Breast epithelium (tissue), 4 donors: ENCODE measurements at regions not wholly inside any gene's neighbourhood (a gene's known extent, or its start where the extent isn't known, plus 50 kb on each side); places are given as distances from the start of the nearest gene placed in this dataset.

Experiments
- DNase-seq, 2 donors: peaks; one replicate each; pipeline ENCODE4 v3.0.0-alpha.2; 2019; ENCODE audit warnings: low spot score in 2 of 2
- H3K27ac ChIP-seq, 2 donors: fragments of 200-600 bp; sonication (generic) in 1 of 2; one replicate each; pipeline ENCODE4 v1.5.1; 2016 to 2019; ENCODE audit warnings: mild to moderate bottlenecking in 1 of 2
- H3K27me3 ChIP-seq, 2 donors: fragments of 200-600 bp; sonication (generic) in 1 of 2; one replicate each; pipeline versions ENCODE4 v1.5.1 to v1.6.0; 2017 to 2019; ENCODE audit warnings: control low read depth in 1 of 2, mild to moderate bottlenecking in 1 of 2
- H3K36me3 ChIP-seq: fragments of 200-600 bp; one replicate; pipeline ENCODE4 v1.5.1; 2019
- H3K4me1 ChIP-seq, 2 donors: fragments of 200-600 bp; sonication (generic); one replicate each; pipeline ENCODE4 v1.5.1; 2016 to 2019; ENCODE audit warnings: control low read depth in 1 of 2
- H3K4me3 ChIP-seq, 3 donors: fragments of 200-600 bp; sonication (generic); 1 replicate in 2 of 3; 2 replicates in 1 of 3; pipeline ENCODE4 v1.5.1; 2016 to 2019; ENCODE audit warnings: mild to moderate bottlenecking in 3 of 3, moderate library complexity in 2 of 3
- H3K9me3 ChIP-seq, 2 donors: fragments of 200-600 bp; sonication (generic) in 1 of 2; one replicate each; pipeline ENCODE4 v1.5.1; 2016 to 2019; ENCODE audit warnings: control low read depth in 1 of 2
- CTCF ChIP-seq, 3 donors: fragments of 450-650 bp; IDR thresholded peaks; one replicate each; pipeline ENCODE4 v1.5.1; 2016 to 2017; ENCODE audit warnings: antibody characterized with exemption in 3 of 3, mild to moderate bottlenecking in 3 of 3, moderate library complexity in 3 of 3
- POLR2A ChIP-seq: fragments of 450-650 bp; IDR thresholded peaks from one replicate; pipeline ENCODE4 v1.6.1; 2016; ENCODE audit warnings: antibody characterized with exemption, mild to moderate bottlenecking, moderate library complexity
- POLR2AphosphoS5 ChIP-seq, 3 donors: sonication (generic); formaldehyde crosslinking; IDR thresholded peaks; one replicate each; pipeline ENCODE4 v1.6.1; 2017; ENCODE audit warnings: antibody characterized with exemption in 3 of 3
- intact Hi-C: fragments of 100-400 bp; cut with DNase I; formaldehyde crosslinking; loops from one replicate; pipeline ENCODE4 v1.15.1; 2023; ENCODE audit warnings: low total_unique reads

- Histone ChIP-seq H3K27ac (no peak overlapping the region), H3K27me3 (peaks cover 0 to 14% of the 10 kb centered on the region in 2 donors), H3K4me1 (no peaks in the 10 kb centered on the region), H3K9me3 (no peaks in the 10 kb centered on the region), H3K4me3 (no peak overlapping the region), H3K36me3 (no peaks in the 10 kb centered on the region)
- intact Hi-C loops: no loop called here
- no peak for DNase-seq
- TF ChIP-seq POLR2A (no peak), CTCF (IDR thresholded peaks at IDR 0.05) (no peak), POLR2AphosphoS5 (IDR thresholded peaks at IDR 0.05) (no peak)
Observed at GRCh38 chrX:67939270-67939669, 395.4 kb downstream of the AR start.

- no peak for TF ChIP-seq POLR2A
- no peak for TF ChIP-seq POLR2AphosphoS5 (IDR thresholded peaks at IDR 0.05)
- no peak for TF ChIP-seq CTCF (IDR thresholded peaks at IDR 0.05)
- no peak for DNase-seq
- H3K4me1 ChIP-seq: no peaks in the 10 kb centered on the region
- H3K4me3 ChIP-seq: no peak overlapping the region
- H3K27ac ChIP-seq: no peak overlapping the region
- H3K27me3 ChIP-seq: no peaks in the 10 kb centered on the region
- peaks cover 3 to 4% of the 10 kb centered on the region in 2 donors for H3K9me3 ChIP-seq
- H3K36me3 ChIP-seq: no peaks in the 10 kb centered on the region
- intact Hi-C loops: no loop called here
Observed at GRCh38 chrX:67949270-67949669, 405.4 kb downstream of the AR start.

GRCh38 chrX:67953658-67954057, 409.8 kb downstream of the AR start:
- H3K27ac ChIP-seq: no peak overlapping the region
- intact Hi-C loops: no loop called here
- no peaks in the 10 kb centered on the region for H3K36me3 ChIP-seq
- H3K9me3 ChIP-seq: no peaks in the 10 kb centered on the region
- peaks cover 0 to 10% of the 10 kb centered on the region in 2 donors for H3K27me3 ChIP-seq
- DNase-seq: no peak
- H3K4me1 ChIP-seq: no peaks in the 10 kb centered on the region
- TF ChIP-seq POLR2AphosphoS5 (IDR thresholded peaks at IDR 0.05): no peak
- TF ChIP-seq CTCF (IDR thresholded peaks at IDR 0.05): no peak
- H3K4me3 ChIP-seq: no peak overlapping the region

- intact Hi-C loops: no loop called here
- H3K4me3 ChIP-seq: no peak overlapping the region
- H3K9me3 ChIP-seq: no peaks in the 10 kb centered on the region
- TF ChIP-seq POLR2A (no peak), CTCF (IDR thresholded peaks at IDR 0.05) (no peak), POLR2AphosphoS5 (IDR thresholded peaks at IDR 0.05) (no peak)
- no peak for DNase-seq
- H3K27me3 ChIP-seq: peaks cover 0 to 45% of the 10 kb centered on the region in 2 donors
- H3K36me3 ChIP-seq: no peaks in the 10 kb centered on the region
- no peak overlapping the region for H3K27ac ChIP-seq
- no peaks in the 10 kb centered on the region for H3K4me1 ChIP-seq
Observed at GRCh38 chrX:67961516-67961915, 417.7 kb downstream of the AR start.
